IMR-90 (cell line): ENCODE measurements at regions not wholly inside any gene's neighbourhood (a gene's known extent, or its start where the extent isn't known, plus 50 kb on each side); places are given as distances from the start of the nearest gene placed in this dataset.

Experiments
- BHLHE40 ChIP-seq: fragments of 150-350 bp; IDR thresholded peaks from 2 replicates; pipeline ENCODE4 v1.6.1; 2016; ENCODE audit warnings: mild to moderate bottlenecking, low read depth, low read length
- CEBPB ChIP-seq: IDR thresholded peaks from 2 replicates; pipeline ENCODE4 v1.6.1; 2012; ENCODE audit warnings: low read depth, low read length, improper control_type of control experiment
- FOS ChIP-seq: fragments of 150-350 bp; IDR thresholded peaks from 2 replicates; pipeline ENCODE4 v1.6.1; 2016; ENCODE audit warnings: low read depth, low read length
- MAFK ChIP-seq: IDR thresholded peaks from 2 replicates; pipeline ENCODE4 v1.6.1; 2012; ENCODE audit warnings: low read depth, low read length, improper control_type of control experiment
- MAZ ChIP-seq: IDR thresholded peaks from 2 replicates; pipeline ENCODE4 v1.6.1; 2012; ENCODE audit warnings: low read depth, mild to moderate bottlenecking, low read length, improper control_type of control experiment, moderate library complexity, borderline replicate concordance
- MXI1 ChIP-seq: IDR thresholded peaks from 2 replicates; pipeline ENCODE4 v1.6.1; 2012; ENCODE audit warnings: low read depth, mild to moderate bottlenecking, low read length, moderate library complexity, borderline replicate concordance
- POLR2A ChIP-seq: IDR thresholded peaks from 2 replicates; pipeline ENCODE4 v1.6.1; 2012; ENCODE audit warnings: mild to moderate bottlenecking, low read depth, low read length
- RAD21 ChIP-seq: IDR thresholded peaks from 2 replicates; pipeline ENCODE4 v1.6.1; 2012; ENCODE audit warnings: low read length, improper control_type of control experiment
- RCOR1 ChIP-seq: IDR thresholded peaks from 2 replicates; pipeline ENCODE4 v1.6.1; 2012; ENCODE audit warnings: mild to moderate bottlenecking, low read length, improper control_type of control experiment; ENCODE audit not compliant: insufficient replicate concordance
- SMC3 ChIP-seq: fragments of 150-350 bp; IDR thresholded peaks from 2 replicates; pipeline ENCODE4 v1.6.1; 2016; ENCODE audit warnings: low read depth, mild to moderate bottlenecking, antibody characterized with exemption, low read length, moderate library complexity
- TF ChIP-seq, protein P1 (sequence below): conservative IDR thresholded peaks from 2 replicates; pipeline ENCODE4 v1.5.1; 2012; ENCODE audit warnings: mild to moderate bottlenecking, low read depth, low read length, improper control_type of control experiment
- TF ChIP-seq, protein P2 (sequence below): fragments of 150-350 bp; IDR thresholded peaks from 2 replicates; pipeline ENCODE4 v1.6.1; 2017; ENCODE audit warnings: mild to moderate bottlenecking, antibody characterized with exemption, low read length, low read depth
- TF ChIP-seq, protein P3 (sequence below): fragments of 150-350 bp; IDR thresholded peaks from 2 replicates; pipeline ENCODE4 v1.6.1; 2016; ENCODE audit warnings: low read depth, mild to moderate bottlenecking, low read length, moderate library complexity, borderline replicate concordance

DNA sequence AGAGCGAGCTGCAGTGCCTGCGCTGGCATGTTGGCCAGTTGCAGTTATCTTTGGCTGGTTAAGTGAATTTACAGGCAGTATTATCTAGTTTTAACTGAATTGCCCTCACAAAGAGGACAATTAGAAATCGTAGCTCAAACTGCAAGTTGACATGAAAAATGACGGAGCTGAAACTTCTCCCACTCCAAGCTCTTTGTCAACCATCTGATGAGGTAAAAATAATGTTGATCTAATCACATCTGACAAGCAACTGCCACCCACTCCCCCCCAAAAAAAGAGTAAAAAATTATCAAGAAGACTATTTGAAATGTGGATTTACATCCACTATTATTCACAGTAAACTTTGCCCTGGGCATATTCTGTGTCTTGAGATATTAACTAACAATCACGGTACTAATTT is 84.7 kb upstream of the VASH1 start:
- TF ChIP-seq RAD21 (no peak), FOS (no peak), POLR2A (no peak), MXI1 (no peak), MAZ (no peak), SMC3 (no peak), CEBPB (no peak), RCOR1 (no peak), BHLHE40 (no peak), MAFK (no peak)
- TF ChIP-seq, protein P1, sequence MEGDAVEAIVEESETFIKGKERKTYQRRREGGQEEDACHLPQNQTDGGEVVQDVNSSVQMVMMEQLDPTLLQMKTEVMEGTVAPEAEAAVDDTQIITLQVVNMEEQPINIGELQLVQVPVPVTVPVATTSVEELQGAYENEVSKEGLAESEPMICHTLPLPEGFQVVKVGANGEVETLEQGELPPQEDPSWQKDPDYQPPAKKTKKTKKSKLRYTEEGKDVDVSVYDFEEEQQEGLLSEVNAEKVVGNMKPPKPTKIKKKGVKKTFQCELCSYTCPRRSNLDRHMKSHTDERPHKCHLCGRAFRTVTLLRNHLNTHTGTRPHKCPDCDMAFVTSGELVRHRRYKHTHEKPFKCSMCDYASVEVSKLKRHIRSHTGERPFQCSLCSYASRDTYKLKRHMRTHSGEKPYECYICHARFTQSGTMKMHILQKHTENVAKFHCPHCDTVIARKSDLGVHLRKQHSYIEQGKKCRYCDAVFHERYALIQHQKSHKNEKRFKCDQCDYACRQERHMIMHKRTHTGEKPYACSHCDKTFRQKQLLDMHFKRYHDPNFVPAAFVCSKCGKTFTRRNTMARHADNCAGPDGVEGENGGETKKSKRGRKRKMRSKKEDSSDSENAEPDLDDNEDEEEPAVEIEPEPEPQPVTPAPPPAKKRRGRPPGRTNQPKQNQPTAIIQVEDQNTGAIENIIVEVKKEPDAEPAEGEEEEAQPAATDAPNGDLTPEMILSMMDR, result no peak
- TF ChIP-seq, protein P2, sequence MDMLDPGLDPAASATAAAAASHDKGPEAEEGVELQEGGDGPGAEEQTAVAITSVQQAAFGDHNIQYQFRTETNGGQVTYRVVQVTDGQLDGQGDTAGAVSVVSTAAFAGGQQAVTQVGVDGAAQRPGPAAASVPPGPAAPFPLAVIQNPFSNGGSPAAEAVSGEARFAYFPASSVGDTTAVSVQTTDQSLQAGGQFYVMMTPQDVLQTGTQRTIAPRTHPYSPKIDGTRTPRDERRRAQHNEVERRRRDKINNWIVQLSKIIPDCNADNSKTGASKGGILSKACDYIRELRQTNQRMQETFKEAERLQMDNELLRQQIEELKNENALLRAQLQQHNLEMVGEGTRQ, result no peak
- TF ChIP-seq, protein P3, sequence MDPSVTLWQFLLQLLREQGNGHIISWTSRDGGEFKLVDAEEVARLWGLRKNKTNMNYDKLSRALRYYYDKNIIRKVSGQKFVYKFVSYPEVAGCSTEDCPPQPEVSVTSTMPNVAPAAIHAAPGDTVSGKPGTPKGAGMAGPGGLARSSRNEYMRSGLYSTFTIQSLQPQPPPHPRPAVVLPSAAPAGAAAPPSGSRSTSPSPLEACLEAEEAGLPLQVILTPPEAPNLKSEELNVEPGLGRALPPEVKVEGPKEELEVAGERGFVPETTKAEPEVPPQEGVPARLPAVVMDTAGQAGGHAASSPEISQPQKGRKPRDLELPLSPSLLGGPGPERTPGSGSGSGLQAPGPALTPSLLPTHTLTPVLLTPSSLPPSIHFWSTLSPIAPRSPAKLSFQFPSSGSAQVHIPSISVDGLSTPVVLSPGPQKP, result no peak
